Inflammatory macrophage treated with lipopolysaccharide for 4 hours (primary cell): ENCODE measurements at regions not wholly inside any gene's neighbourhood (a gene's known extent, or its start where the extent isn't known, plus 50 kb on each side); places are given as distances from the start of the nearest gene placed in this dataset.

Source experiments
- DNase-seq: peaks from one replicate; pipeline ENCODE4 v3.0.0-alpha.2; 2020

DNA sequence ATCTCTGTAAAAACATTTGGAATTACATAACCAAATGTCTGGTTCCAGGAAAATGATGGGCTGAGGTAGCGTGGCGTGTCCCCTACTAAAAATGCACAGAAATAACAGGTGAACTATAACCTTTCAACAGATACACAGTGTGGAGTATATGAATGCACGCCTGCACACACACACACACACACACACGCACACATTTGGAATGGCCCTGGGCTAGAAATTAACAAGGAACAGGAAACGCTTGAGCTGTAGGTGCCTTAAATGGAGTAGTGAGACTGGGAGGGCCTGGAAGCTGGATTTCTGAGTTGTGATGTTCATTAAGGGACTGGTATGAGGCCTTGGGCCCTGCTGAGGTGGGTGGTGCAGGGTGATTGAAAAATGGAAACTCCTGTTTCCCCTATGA lies 246.5 kb upstream of the C1orf174 start:
- DNase-seq: no peak

DNA sequence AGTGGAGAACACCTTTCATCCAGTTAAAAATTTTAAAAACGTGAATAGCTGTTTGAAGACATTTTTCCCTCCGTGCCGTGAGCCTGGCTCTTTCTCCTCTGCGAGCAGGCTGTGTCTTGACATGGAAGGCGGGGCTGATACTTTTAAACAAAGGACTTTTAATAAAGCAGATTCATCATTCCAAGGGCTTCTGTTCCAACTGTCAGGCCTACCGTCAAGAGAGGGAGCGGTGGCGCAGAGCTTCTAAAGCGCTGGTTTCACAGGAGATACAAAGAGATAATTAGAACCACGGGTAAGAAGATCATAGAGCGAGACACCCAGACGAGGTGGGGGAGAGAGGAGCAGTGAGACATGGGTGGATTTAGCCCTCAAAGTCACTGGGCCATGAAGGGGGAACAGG lies 247.4 kb upstream of the C1orf174 start:
- no peak for DNase-seq

GRCh38 chr1:4149281-4149680 lies 249.2 kb upstream of the C1orf174 start:
- no peak for DNase-seq

- no peak for DNase-seq
These were observed 249.8 kb upstream of the C1orf174 start for GRCh38 chr1:4149831-4150230.

DNA sequence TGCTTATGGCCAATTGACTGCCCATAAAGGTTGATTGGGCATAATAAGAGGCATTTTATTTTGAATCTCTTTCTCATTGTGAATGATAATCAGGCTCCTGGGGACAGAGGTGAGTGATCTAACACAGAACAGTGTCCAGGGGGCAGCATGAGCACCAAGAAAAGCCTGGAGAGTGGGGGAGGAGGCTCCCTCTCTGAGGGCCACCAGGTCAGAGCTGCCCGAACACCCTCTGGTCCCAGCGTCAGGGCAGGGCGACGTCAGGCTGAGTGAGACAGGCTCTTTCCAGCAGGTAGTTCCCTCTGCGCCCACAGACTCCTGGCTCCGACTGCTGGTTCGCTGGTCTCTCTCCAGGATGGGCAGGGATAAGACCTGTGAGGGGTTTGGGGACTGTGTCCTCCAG lies 250.2 kb upstream of the C1orf174 start:
- DNase-seq: no peak

GRCh38 chr1:4152266-4152665 lies 252.2 kb upstream of the C1orf174 start:
- no peak for DNase-seq

DNA sequence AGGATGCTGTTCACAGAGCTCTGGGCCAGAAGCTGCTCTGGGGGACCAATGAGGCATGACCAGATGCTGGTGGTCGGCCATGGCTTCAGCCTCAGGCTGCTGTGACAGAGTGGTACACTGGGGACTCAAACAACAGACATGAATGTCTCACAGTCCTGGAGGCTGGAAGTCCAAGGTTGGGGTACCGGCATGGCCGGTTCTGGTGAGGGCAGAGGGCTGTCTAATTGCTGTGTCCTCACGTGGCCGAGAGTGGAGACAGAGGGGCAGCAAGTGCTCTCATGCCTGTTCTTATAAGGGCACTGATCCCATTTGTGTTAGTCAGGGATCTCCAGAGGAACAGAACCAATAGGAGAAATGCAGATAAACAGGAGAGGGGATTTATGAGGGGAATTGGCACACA lies 253.5 kb upstream of the C1orf174 start:
- DNase-seq: no peak

DNA sequence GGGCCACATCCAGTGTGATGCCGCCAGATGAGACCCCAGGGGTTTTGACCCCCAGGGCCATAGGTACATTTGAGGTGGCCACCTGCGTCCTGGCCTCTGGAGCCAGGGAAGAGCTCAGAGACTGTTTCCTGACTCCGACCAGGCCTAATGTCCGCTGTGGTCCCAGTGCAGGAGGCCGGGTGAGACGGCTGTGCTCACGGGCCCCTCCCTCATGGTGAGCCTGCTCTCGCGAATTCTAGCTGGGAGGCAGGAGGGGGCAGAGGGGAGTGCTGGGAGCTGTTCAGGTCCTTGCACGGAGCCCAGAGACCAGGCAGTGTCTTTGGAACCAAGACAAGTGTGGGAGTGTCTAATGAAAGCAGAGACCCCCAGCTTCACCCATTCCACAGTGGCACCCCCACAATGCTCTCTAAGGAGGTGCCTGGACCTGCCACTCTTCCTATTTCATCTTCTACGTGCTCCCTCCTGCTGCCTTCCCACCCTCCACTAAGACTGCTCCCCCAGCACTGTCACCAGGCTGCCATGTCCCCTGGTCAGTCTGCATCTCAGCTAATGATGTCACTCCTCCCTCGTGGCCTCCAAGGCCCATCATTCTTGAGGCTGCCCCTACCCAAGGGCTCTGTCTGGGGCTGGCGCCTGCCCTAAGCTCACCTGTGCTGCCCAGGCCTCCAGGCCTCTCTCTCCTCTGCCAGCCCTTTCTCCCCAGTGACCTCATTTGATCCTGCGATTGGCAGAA lies 256.3 kb upstream of the C1orf174 start:
- no peak for DNase-seq

DNA sequence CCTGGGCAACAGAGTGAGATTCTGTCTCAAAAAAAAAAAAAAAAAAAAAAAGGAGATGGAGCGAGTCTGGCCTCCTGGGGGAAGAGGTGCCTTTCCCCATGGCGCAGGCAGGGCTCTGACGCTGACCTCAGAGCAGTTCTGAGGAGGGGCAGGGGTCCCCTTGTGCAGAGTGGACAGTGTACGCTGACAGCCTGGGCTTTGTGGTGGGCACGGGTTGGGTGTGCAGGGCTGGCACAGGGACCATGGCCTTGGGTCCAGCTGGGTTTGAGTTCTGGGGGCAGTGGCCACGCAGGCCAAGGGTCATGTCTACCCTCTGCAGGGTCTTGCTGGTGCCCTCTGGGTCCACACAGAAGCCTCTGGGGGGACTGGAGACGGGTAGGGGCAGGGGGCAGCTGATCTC lies 260.1 kb upstream of the C1orf174 start:
- no peak for DNase-seq

DNA sequence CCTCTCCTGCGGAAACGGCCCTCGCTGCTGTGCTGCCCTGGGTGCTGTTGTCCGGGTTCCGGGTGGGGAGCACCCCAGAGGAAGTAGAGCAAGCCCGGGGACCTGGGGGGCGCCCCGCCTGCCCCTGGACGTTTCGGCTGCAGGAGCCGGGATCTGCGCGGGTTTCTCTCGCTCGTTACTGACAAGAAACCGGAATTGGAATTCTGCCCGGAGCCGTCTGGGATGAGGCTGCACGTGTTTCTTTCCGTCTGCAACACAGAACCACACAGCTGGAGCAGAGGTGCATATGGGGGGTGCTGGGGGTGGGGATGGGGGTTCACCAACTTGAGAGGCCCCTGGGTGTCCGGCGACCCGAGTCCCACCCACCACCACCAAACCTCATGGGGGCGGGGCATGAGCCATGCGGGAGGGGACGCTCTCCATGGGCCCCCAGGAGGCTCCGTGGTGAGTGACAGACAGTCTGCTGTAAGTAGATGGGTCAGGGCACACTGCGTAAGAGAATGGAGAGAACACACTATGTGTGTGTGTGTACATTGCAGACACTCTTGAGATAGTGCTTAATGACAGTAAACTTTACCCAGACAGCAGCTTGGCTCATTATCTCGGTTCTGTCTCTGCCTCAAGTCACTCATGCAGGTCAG lies 261.4 kb upstream of the C1orf174 start:
- no peak for DNase-seq

GRCh38 chr1:4164965-4165364 lies 264.9 kb upstream of the C1orf174 start:
- DNase-seq: no peak

- DNase-seq: no peak
These were observed 265.7 kb upstream of the C1orf174 start for GRCh38 chr1:4165686-4166300.

GRCh38 chr1:4166713-4167112 lies 266.6 kb upstream of the C1orf174 start:
- DNase-seq: no peak

GRCh38 chr1:4169991-4170390 lies 269.9 kb upstream of the C1orf174 start:
- DNase-seq: no peak

- DNase-seq: no peak
These were observed 270.7 kb upstream of the C1orf174 start for GRCh38 chr1:4170548-4171340.

DNA sequence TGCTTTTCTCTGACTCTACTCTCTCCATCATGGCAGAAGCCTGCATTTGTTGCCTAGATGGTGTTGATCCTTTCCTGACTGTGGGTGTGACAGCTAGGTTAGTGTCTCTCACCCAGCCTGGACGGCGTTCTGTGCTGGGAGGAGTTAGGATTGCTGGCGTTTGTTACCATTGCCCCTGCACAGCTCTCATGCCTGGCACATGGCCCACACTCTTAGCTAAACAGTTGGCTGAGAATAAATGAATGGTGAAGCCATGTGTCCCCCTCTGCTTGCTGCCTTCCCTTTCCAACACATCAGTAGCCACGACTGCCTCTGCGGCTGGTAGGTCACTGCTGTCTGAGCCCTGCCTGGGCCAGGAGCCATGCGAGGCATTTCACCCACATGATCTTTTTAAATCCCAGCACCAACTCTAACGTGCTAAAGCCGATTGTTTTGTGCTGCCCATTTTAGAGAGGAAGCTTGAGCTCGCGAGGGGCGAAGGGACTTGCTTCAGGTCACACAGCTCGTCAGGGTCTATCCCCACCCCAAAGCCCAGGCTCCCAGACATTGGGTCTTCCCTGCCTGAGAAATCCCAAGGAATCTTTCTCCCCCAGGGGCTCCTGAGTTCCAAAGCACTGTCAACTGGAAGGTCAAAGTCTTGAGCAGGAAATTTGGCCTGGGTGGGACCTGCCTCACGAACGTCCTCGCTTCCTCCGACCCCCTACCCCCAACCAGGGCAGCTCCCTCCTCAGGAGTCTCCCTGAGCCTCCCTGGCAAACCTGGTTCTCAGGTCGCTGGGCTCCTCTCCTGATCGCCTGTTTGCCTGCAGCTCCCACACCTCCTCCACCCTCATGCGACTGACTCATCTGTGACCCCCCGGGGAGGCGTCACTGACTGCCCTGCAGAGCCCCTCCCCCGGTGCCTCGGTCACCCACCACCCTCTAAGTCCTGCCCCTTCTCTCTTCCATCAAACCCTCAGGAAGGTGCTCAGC lies 271.7 kb upstream of the C1orf174 start:
- DNase-seq: no peak

GRCh38 chr1:4172644-4173599 lies 272.9 kb upstream of the C1orf174 start:
- no peak for DNase-seq

DNA sequence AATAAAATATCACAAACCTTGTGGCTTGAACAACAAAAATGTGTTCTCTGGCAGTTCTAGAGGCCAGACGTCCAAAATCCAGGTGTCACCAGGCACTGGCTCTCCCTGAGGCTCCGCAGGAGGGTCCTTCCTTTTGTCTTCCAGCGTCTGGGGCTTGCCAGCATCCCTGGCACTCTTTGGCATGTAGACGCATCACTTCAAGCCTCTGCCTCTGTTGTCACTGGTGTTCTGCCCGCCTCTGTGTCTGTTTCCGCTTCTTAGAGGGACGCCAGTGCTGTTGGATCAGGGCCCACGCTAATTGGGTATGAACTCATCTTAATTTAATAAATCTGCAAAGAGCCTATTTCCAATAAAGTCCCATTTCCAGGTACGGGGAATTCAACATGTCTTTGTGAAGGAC lies 273.7 kb upstream of the C1orf174 start:
- no peak for DNase-seq

DNA sequence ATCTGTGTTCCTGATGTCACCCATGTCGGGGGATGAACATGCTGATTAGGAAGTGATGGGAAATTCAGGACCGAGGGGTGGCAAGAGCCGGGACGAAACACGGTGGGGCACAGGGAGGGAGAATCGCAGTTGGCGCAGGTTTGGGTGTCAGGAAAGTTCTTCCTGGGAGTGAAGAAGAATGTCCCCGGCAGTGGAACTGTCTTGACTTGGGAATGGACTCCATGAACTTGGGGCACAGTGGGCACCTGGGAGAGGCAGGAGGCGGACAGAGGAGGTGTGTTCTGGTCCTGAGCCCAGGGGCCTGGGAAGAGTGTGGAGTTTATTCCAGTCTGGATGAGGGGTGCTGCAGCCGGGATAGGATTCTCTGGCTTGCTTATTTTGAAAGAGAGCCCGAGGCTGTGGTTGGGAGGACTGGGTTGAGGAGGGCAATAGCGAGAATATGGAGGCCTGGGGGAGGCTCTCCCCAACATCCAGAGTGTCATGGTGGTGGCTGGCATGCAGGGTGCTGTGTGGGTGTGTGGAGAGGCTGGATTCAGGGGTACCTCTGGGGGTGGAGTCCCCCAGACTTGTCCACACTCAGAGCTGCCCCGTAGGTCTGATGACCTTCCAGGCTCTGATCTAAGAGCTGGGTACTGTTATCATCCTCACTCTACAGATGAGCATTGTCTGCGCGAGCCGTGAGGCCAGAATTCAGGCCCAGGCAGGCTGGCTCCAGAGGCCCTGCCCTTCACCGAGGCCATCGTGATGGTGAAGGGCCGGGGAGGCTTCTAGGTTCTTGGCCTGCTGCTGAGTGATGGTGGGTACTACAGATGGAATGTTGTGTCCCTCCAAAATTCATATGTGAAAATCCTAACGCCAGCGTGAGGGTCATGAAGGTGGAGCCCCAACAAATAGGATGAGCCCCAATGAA lies 274.5 kb upstream of the C1orf174 start:
- no peak for DNase-seq
